ENCODE measurements at regions not wholly inside any gene's neighbourhood (a gene's known extent, or its start where the extent isn't known, plus 50 kb on each side); places are given as distances from the start of the nearest gene placed in this dataset.
"Not testable (repeated sequence)": the region's sequence is repeated elsewhere in the genome, so short reads cannot be mapped to it uniquely, and the experiment has no call there.

GRCh38 chr10:130933008-130933390 is 378.5 kb downstream of the TCERG1L start:
- DNase-seq (ENCODE audit: low read depth, low spot score): no peak
- TF ChIP-seq CTCF (IDR thresholded peaks at IDR 0.05; ENCODE audit: low read depth, low read length): no peak
- no peak overlapping the region for H3K4me3 ChIP-seq (ENCODE audit: low read depth, low read length)
- in situ Hi-C loops (cut with HindIII; ENCODE audit: low sequenced_read_pairs): no loop called here

DNA sequence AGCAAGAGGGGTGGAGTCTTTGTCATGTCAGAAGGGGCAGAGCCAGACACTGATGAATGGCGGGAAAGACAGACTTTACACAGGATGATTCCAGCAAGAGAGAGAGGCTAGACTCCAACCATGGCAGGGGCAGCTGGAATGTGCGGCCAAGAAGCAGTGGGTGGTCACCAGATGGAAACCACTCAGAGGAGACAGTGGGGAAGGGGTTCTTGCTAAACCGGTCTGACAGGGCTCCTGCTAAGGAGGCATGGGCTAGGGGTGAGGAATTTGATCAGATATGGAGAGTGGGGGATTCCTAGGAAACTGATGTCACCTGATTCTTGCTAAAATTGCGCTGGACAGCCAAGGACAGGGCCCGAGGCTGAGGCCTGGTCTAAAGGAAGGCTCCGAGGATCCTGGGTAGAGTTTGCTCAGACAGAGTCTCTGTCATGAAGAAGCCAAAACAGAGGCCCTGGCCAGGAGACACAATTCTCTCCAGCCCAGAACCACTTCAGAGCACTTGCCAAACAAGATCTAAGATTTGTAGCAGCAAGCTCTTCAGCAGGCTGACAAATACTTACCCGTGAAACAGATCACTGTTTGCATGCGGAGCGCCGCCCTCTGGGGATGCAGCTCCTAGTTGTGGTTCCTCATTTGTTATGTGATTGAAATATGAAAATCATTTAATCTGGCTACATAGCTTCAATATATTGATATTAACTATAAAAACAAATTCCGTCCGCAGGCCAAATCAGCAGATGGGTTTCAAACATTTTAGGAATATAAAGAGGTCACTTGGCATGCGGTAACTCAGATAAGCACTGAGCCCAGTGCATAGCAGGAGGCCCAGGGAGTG is 377.0 kb downstream of the TCERG1L start:
- in situ Hi-C loops (cut with HindIII; ENCODE audit: low sequenced_read_pairs): no loop called here
- no peak overlapping the region for H3K4me3 ChIP-seq (ENCODE audit: low read depth, low read length)
- no peak for DNase-seq (ENCODE audit: low read depth, low spot score)
- TF ChIP-seq CTCF (IDR thresholded peaks at IDR 0.05; ENCODE audit: low read depth, low read length): no peak

DNA sequence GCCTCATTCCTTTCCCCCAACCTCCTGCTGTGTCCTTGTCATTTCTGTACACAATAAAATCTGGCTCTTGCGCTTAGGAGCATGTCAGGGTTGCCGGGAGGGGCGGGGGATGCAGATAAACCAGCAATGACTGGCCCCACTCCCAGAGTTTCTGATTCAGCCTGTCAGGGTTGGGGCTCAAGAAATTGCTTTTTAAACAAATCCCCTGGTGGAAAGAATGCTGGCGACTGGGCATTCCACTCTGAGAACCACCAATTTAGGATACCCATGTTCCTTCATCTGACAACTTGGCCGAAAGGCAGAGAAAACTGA is 376.4 kb downstream of the TCERG1L start:
- no peak for DNase-seq (ENCODE audit: low read depth, low spot score)
- in situ Hi-C loops (cut with HindIII; ENCODE audit: low sequenced_read_pairs): no loop called here
- no peak for TF ChIP-seq CTCF (IDR thresholded peaks at IDR 0.05; ENCODE audit: low read depth, low read length)
- H3K4me3 ChIP-seq (ENCODE audit: low read depth, low read length): no peak overlapping the region

DNA sequence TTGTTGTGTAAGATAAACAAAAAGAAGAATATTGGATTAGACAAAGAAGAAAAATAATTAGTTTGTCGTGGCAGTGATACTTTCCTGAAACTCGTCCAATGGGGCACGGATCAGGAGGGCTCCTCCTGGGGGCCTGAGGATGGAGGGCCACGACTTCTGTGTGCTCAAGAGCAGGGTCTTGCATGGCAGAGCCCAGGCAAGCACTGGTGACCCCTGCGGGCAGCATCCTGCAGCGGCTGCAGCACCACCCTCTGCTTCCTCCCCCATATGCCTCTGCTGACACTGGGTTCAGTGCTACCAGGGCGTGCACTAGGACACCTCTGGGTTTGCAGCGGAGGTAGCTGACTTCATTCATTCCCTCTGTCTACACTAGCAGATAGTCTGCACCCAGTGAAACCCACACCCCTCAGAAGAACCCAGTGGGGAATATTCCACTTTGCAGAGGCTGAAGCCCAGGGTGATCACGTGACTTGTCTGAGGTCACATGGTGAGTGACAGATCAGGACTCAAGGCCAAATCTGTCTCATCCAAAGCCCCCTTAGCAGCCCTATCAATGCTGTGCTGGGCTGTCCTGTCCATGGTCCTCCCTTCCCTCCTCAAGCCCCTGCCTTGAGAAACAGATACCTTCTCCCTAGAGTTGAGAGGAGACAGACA is 375.5 kb downstream of the TCERG1L start:
- in situ Hi-C loops (cut with HindIII; ENCODE audit: low sequenced_read_pairs): no loop called here
- H3K4me3 ChIP-seq (ENCODE audit: low read depth, low read length): no peak overlapping the region
- DNase-seq (ENCODE audit: low read depth, low spot score): no peak
- TF ChIP-seq CTCF (IDR thresholded peaks at IDR 0.05; ENCODE audit: low read depth, low read length): no peak

- no peak for DNase-seq (ENCODE audit: low read depth, low spot score)
- no peak for TF ChIP-seq CTCF (IDR thresholded peaks at IDR 0.05; ENCODE audit: low read depth, low read length)
- no peak overlapping the region for H3K4me3 ChIP-seq (ENCODE audit: low read depth, low read length)
- in situ Hi-C loops (cut with HindIII; ENCODE audit: low sequenced_read_pairs): no loop called here
Measured at GRCh38 chr10:130936851-130937250, 374.7 kb downstream of the TCERG1L start.

- in situ Hi-C loops (cut with HindIII; ENCODE audit: low sequenced_read_pairs): no loop called here
- H3K4me3 ChIP-seq (ENCODE audit: low read depth, low read length): no peak overlapping the region
- no peak for TF ChIP-seq CTCF (IDR thresholded peaks at IDR 0.05; ENCODE audit: low read depth, low read length)
- no peak for DNase-seq (ENCODE audit: low read depth, low spot score)
Measured at GRCh38 chr10:130938051-130938450, 373.5 kb downstream of the TCERG1L start.

DNA sequence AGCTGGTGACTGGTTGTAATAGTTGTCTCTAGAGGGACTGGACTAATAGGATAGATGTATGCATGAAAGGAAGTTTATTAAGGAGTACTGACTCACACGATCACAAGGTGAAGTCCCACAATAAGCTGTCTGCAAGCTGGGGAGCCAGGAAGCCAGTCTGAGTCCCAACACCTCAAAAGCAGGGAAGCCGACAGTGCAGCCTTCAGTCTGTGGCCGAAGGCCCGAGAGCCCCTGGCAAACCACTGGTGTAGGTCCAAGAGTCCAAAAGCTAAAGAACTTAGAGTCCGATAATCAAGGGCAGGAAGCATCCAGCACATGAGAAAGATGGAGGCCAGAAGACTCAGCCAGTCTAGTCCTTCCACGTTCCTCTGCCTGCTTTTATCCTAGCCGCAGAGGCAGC is 372.6 kb downstream of the TCERG1L start:
- DNase-seq (ENCODE audit: low read depth, low spot score); in situ Hi-C loops (cut with HindIII; ENCODE audit: low sequenced_read_pairs); H3K4me3 ChIP-seq (ENCODE audit: low read depth, low read length): not testable (repeated sequence)
